ENCODE measurements at regions not wholly inside any gene's neighbourhood (a gene's known extent, or its start where the extent isn't known, plus 50 kb on each side); places are given as distances from the start of the nearest gene placed in this dataset.

- Histone ChIP-seq H4K20me1 (ENCODE audit: control insufficient read depth, insufficient read depth, insufficient read length) (no peaks in the 10 kb centered on the region), H3K9me3 (ENCODE audit: control insufficient read depth, low read depth, low read length) (no peaks in the 10 kb centered on the region), H3K18ac (ENCODE audit: insufficient read length, low read depth, low read length) (no peak overlapping the region), H3K14ac (ENCODE audit: insufficient read depth, low read length) (no peak overlapping the region), H3K56ac (ENCODE audit: insufficient read length, low read depth, low read length) (no peak overlapping the region), H2AFZ (ENCODE audit: low read length) (no peak overlapping the region), H4K5ac (ENCODE audit: insufficient read length, low read depth, low read length) (no peak overlapping the region), H2BK20ac (ENCODE audit: low read depth, low read length, poor library complexity, severe bottlenecking) (no peak overlapping the region), H2BK120ac (ENCODE audit: low read depth, low read length, poor library complexity, severe bottlenecking) (no peak overlapping the region), H3K9ac (ENCODE audit: extremely low read depth, insufficient read length, low read length) (no peak overlapping the region), H2AK5ac (ENCODE audit: insufficient read length, low read length) (no peak overlapping the region), H3K79me1 (ENCODE audit: insufficient read depth, low read depth, low read length, poor library complexity, severe bottlenecking) (no peaks in the 10 kb centered on the region), H3T11ph (ENCODE audit: low read length) (no peak overlapping the region), H2BK15ac (ENCODE audit: low read depth, low read length) (no peak overlapping the region), H2BK12ac (ENCODE audit: insufficient read length, low read depth, low read length) (no peak overlapping the region), H3K4me2 (ENCODE audit: insufficient read depth, insufficient read length, low read length) (no peak overlapping the region), H3K27ac (ENCODE audit: insufficient read length, low read depth, low read length) (no peak overlapping the region), H2BK5ac (ENCODE audit: insufficient read length, low read length) (no peak overlapping the region), H4K8ac (replicated peaks; ENCODE audit: insufficient read length, low read depth, low read length) (no peak overlapping the region), H4K91ac (ENCODE audit: insufficient read length, low read depth, low read length) (no peak overlapping the region), H3K4ac (ENCODE audit: low read depth, low read length) (no peak overlapping the region), H3K23me2 (ENCODE audit: insufficient read length, low read depth, low read length, poor library complexity, severe bottlenecking) (no peaks in the 10 kb centered on the region), H3K79me2 (ENCODE audit: insufficient read depth, low read length) (no peaks in the 10 kb centered on the region), H3K4me1 (ENCODE audit: insufficient read depth, low read length) (no peaks in the 10 kb centered on the region), H3K23ac (ENCODE audit: insufficient read length, low read depth, low read length) (no peak overlapping the region), H3K27me3 (ENCODE audit: insufficient read depth, low read length) (no peaks in the 10 kb centered on the region)
- Mint-ChIP-seq H3K4me1 (peaks cover 0 to 5% of the 10 kb centered on the region in 2 experiments; a peak in 1 of 4 replicates), H3K9me3 (peaks cover 0 to 3% of the 10 kb centered on the region in 2 experiments; a peak in 1 of 5 replicates), H3K27me3 (ENCODE audit: low read depth) (no peaks in the 10 kb centered on the region), H3K4me3 (no peak overlapping the region), H3K36me3 (ENCODE audit: insufficient read depth in 1 of 3, low read depth in 3 of 3) (peaks cover 0 to 5% (median 0%) of the 10 kb centered on the region in 3 experiments; a peak in 2 of 7 replicates), H3K27ac (no peak overlapping the region)
- no peak for TF ChIP-seq CTCF (conservative IDR thresholded peaks at IDR 0.05)
- no peak for DNase-seq
- WGBS (ENCODE audit: extremely low coverage, insufficient read length, low lambda C conversion rate), result no CpG with 5 or more reads among the region's 3 CpGs
Observed at GRCh38 chr3:113065336-113065735, 74.6 kb downstream of the GTPBP8 start.
